GM12873 (cell line): ENCODE measurements at regions not wholly inside any gene's neighbourhood (a gene's known extent, or its start where the extent isn't known, plus 50 kb on each side); places are given as distances from the start of the nearest gene placed in this dataset.

ENCODE experiments used
- TF ChIP-seq, protein P1 (sequence below): IDR thresholded peaks from 2 replicates; pipeline ENCODE4 v1.5.1; 2012; ENCODE audit warnings: low read depth, mild to moderate bottlenecking, moderate library complexity, low read length, control low read depth; ENCODE audit not compliant: insufficient read depth; ENCODE audit errors: missing control alignments

DNA sequence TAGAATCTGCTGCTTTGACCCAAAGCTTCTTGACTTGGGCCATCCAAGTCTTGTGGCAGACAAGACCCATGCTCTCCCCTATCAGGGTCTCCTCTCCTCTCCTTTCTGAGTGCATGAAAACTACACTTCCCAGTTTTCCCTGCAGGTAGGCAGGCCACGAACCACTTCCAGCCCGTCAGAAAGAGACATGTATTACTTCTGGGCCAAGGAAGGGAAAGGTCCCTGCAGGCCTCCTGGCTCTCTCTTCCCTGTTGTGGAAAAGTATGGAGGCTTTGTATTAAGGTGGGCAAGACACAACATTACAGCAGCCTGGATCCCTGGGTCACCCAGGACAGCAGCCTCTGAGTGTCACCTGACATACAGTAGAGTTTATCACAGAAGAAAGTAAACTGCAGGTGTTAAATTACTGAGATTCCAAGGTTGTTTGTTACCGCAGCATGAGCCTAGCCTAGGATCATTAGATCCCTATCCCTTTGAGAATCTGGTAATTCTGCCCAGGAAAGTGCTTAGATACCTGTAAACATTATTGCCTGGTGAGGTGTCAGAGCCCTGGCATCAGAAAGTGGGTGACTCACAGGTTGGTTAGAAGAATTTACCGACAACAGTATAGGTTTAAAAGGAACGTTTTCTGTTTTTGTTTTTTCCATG is 717.3 kb downstream of the MATN1 start:
- TF ChIP-seq, protein P1, sequence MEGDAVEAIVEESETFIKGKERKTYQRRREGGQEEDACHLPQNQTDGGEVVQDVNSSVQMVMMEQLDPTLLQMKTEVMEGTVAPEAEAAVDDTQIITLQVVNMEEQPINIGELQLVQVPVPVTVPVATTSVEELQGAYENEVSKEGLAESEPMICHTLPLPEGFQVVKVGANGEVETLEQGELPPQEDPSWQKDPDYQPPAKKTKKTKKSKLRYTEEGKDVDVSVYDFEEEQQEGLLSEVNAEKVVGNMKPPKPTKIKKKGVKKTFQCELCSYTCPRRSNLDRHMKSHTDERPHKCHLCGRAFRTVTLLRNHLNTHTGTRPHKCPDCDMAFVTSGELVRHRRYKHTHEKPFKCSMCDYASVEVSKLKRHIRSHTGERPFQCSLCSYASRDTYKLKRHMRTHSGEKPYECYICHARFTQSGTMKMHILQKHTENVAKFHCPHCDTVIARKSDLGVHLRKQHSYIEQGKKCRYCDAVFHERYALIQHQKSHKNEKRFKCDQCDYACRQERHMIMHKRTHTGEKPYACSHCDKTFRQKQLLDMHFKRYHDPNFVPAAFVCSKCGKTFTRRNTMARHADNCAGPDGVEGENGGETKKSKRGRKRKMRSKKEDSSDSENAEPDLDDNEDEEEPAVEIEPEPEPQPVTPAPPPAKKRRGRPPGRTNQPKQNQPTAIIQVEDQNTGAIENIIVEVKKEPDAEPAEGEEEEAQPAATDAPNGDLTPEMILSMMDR = no peak

- TF ChIP-seq, protein P1 = no peak
Measured at GRCh38 chr1:30001732-30002039, 721.7 kb downstream of the MATN1 start.

DNA sequence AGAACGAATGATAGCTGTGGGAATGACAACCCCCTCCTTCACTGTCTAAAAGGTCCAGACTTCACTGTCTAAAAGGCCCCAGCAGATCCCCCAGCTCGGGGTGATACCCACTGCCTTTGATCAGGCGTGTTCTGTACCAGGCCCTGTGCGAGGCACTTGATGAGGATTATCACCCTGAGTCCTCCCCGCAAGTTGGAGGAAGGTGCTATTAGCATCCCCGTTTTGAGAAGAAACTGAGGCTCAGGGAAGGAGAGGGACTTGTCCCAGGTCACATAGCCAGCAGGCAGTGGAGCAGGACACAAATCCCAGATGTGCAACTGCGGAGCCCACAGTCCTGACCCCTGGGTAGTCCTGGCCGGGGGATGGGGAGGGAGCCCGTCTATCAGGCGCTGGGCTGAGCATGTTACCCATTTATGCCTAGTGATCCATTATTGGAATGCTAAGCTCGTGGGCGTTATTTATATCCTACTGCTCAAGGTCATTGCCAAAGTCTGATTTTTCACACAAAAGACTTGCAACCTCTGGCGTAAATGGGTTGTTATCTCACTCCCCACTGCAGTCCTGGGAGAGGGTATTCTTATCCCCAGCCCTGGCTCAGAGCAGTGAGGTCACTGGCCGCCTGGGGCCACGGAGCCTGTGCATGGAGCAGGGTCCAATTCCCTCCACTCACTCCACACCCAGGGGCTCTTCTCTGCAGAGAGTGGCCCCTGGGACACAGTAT is 722.2 kb downstream of the MATN1 start:
- TF ChIP-seq, protein P1 = no peak

DNA sequence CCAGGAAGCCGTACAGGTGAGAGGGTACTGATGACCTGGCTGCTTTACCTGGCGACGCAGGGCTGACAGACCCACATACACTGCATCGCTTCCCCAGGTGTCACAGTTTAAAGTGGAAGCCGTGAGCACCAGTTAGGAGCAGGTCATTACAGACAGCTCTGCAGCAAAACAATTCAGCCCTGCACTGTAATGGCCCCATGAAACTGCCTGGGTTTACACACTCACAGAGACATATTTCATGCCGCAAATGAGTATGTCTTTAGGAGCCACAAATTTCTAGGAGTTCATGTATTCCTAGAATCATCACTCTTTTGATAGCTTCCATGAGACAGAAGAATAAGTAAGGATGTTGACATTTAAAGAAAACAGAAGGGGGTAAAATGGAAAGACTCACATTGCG is 723.1 kb downstream of the MATN1 start:
- TF ChIP-seq, protein P1 = no peak

DNA sequence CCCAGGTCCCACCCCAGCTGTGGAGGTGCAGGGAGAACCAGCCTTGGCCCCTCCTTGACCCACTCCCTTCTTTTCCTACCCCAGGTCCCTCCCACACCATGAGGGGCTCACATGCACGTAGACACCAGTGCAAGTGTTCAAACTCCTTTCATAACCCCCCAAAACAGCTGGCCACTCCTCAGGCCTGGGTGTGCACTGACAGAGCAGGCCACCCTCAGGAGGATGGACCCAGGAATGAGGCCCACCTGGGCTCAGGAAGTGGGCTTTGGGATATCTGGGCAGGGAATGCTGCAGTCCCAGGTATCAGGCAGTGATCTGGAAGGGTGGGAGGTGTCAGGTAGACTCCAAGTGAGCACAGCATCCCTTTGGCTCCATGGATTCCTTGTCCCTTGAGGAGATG is 723.8 kb downstream of the MATN1 start:
- TF ChIP-seq, protein P1 = no peak

DNA sequence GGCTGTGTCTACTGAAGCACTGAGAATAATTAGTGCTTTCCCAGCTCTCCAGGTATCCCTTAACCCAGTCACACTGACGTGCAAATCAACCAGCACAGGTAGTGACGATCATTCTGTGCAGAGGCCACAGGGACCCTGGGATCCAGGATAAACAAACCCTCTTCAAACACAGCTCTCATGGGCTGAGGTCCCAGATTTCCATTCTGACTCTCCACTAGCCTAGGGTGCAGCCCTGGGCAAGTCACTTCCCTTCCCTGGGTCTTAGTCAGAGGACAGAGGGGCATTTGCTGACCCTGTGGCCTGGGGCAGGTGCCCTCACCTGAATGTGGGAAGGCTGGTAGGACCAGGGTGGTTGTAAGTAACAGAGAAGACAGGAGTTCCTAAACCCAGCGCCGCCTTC is 724.7 kb downstream of the MATN1 start:
- TF ChIP-seq, protein P1 = no peak

- TF ChIP-seq, protein P1 = no peak
Measured at GRCh38 chr1:29993950-29994349, 729.4 kb downstream of the MATN1 start.
